ENCODE measurements at regions not wholly inside any gene's neighbourhood (a gene's known extent, or its start where the extent isn't known, plus 50 kb on each side); places are given as distances from the start of the nearest gene placed in this dataset.
"Not testable (repeated sequence)": the region's sequence is repeated elsewhere in the genome, so short reads cannot be mapped to it uniquely, and the experiment has no call there.

GRCh38 chr4:3911252-3911856 is 145.2 kb downstream of the ADRA2C start:
- WGBS, 5 donors: 81 to 88% (median 86%) methylated on average over 19 of the region's 19 CpGs
- Histone ChIP-seq H3K9me3 (no peaks in the 10 kb centered on the region), H3K36me3 (no peaks in the 10 kb centered on the region), H3K27me3 (peaks cover 0 to 14% (median 0%) of the 10 kb centered on the region in 3 donors), H3K4me1 (no peaks in the 10 kb centered on the region), H3K27ac (no peak overlapping the region), H3K4me3 (no peak overlapping the region)
- intact Hi-C loops (cut with DNase I; ENCODE audit: low total_unique reads): no loop called here
- TF ChIP-seq EP300 (IDR thresholded peaks at IDR 0.05) (no peak), POLR2A (IDR thresholded peaks at IDR 0.05) (no peak), POLR2AphosphoS5 (IDR thresholded peaks at IDR 0.05) (no peak), CTCF (IDR thresholded peaks at IDR 0.05) (no peak)
- DNase-seq: no peak

GRCh38 chr4:3914511-3914910 is 148.3 kb downstream of the ADRA2C start:
- intact Hi-C loops (cut with DNase I; ENCODE audit: low total_unique reads); H3K36me3 ChIP-seq; H3K27ac ChIP-seq; H3K4me1 ChIP-seq; DNase-seq; H3K9me3 ChIP-seq; H3K4me3 ChIP-seq: not testable (repeated sequence)
- H3K27me3 ChIP-seq: peaks cover 0 to 14% (median 0%) of the 10 kb centered on the region in 3 donors
- WGBS, 5 donors: 84 to 91% (median 89%) methylated on average over 4 of the region's 4 CpGs

GRCh38 chr4:3919509-3919908 is 153.3 kb downstream of the ADRA2C start:
- intact Hi-C loops (cut with DNase I; ENCODE audit: low total_unique reads); H3K9me3 ChIP-seq; H3K36me3 ChIP-seq; H3K4me1 ChIP-seq; H3K27ac ChIP-seq; H3K4me3 ChIP-seq; DNase-seq: not testable (repeated sequence)
- WGBS, 5 donors: 57 to 73% (median 61%) methylated on average over 9 of the region's 9 CpGs
- H3K27me3 ChIP-seq: peaks cover 0 to 14% (median 3%) of the 10 kb centered on the region in 3 donors

GRCh38 chr4:3921902-3922301 is 155.7 kb downstream of the ADRA2C start:
- H3K27me3 ChIP-seq; DNase-seq; H3K27ac ChIP-seq; H3K9me3 ChIP-seq; H3K4me1 ChIP-seq; H3K36me3 ChIP-seq; H3K4me3 ChIP-seq; intact Hi-C loops (cut with DNase I; ENCODE audit: low total_unique reads): not testable (repeated sequence)
- WGBS, 5 donors: 59 to 85% (median 76%) methylated on average over 2 to 3 of the region's 3 CpGs

- DNase-seq; H3K4me3 ChIP-seq; H3K36me3 ChIP-seq; intact Hi-C loops (cut with DNase I; ENCODE audit: low total_unique reads); H3K27ac ChIP-seq; H3K4me1 ChIP-seq; H3K9me3 ChIP-seq: not testable (repeated sequence)
- WGBS, 5 donors: 31 to 55% (median 43%) methylated on average over 3 to 4 of the region's 4 CpGs
- H3K27me3 ChIP-seq: peaks cover 0 to 21% (median 3%) of the 10 kb centered on the region in 3 donors
Observed at GRCh38 chr4:3925841-3926240, 159.7 kb downstream of the ADRA2C start.

- H3K4me1 ChIP-seq; H3K36me3 ChIP-seq; intact Hi-C loops (cut with DNase I; ENCODE audit: low total_unique reads); H3K9me3 ChIP-seq; H3K4me3 ChIP-seq; H3K27ac ChIP-seq; DNase-seq: not testable (repeated sequence)
- 43 to 62% (median 58%) methylated on average over 10 of the region's 10 CpGs for WGBS, 5 donors
- peaks cover 0 to 21% (median 3%) of the 10 kb centered on the region in 3 donors for H3K27me3 ChIP-seq
Observed at GRCh38 chr4:3926271-3926670, 160.1 kb downstream of the ADRA2C start.

- WGBS, 5 donors: 64 to 78% (median 67%) methylated on average over 11 of the region's 11 CpGs
- H3K27ac ChIP-seq; H3K4me1 ChIP-seq; intact Hi-C loops (cut with DNase I; ENCODE audit: low total_unique reads); H3K9me3 ChIP-seq; DNase-seq; H3K36me3 ChIP-seq; H3K4me3 ChIP-seq: not testable (repeated sequence)
- peaks cover 0 to 21% (median 3%) of the 10 kb centered on the region in 3 donors for H3K27me3 ChIP-seq
Observed at GRCh38 chr4:3926969-3927755, 161.0 kb downstream of the ADRA2C start.

- intact Hi-C loops (cut with DNase I; ENCODE audit: low total_unique reads); H3K4me3 ChIP-seq; H3K36me3 ChIP-seq; DNase-seq; H3K27ac ChIP-seq; H3K4me1 ChIP-seq; H3K9me3 ChIP-seq: not testable (repeated sequence)
- H3K27me3 ChIP-seq: peaks cover 0 to 21% (median 0%) of the 10 kb centered on the region in 3 donors
- 77 to 90% (median 87%) methylated on average over 8 of the region's 8 CpGs for WGBS, 5 donors
Observed at GRCh38 chr4:3929431-3929830, 163.2 kb downstream of the ADRA2C start.

- intact Hi-C loops (cut with DNase I; ENCODE audit: low total_unique reads): not testable (repeated sequence)
Observed at GRCh38 chr4:3932734-3933133, 166.5 kb downstream of the ADRA2C start.

GRCh38 chr4:3935406-3935805 is 169.2 kb downstream of the ADRA2C start:
- intact Hi-C loops (cut with DNase I; ENCODE audit: low total_unique reads); H3K27ac ChIP-seq; H3K4me1 ChIP-seq; H3K27me3 ChIP-seq; DNase-seq; H3K9me3 ChIP-seq; H3K4me3 ChIP-seq; H3K36me3 ChIP-seq: not testable (repeated sequence)
- 83 to 96% (median 94%) methylated on average over 10 of the region's 10 CpGs for WGBS, 5 donors

More at GRCh38 chr4:3932734-3933133, 166.5 kb downstream of the ADRA2C start:
- H3K4me3 ChIP-seq, H3K4me1 ChIP-seq, H3K36me3 ChIP-seq, H3K27ac ChIP-seq, H3K9me3 ChIP-seq, DNase-seq: not testable (repeated sequence)
- H3K27me3 ChIP-seq: peaks cover 0 to 16% (median 0%) of the 10 kb centered on the region in 3 donors
- 68 to 83% (median 76%) methylated on average over 7 to 8 of the region's 8 CpGs for WGBS, 5 donors

Measured in stomach (tissue), 8 donors.